ENCODE measurements at regions not wholly inside any gene's neighbourhood (a gene's known extent, or its start where the extent isn't known, plus 50 kb on each side); places are given as distances from the start of the nearest gene placed in this dataset.

GRCh38 chr4:11038926-11039325 lies 354.4 kb upstream of the CLNK start:
- no peaks in the 10 kb centered on the region for H3K27me3 ChIP-seq (ENCODE audit: insufficient read depth, low read length, poor library complexity, severe bottlenecking)
- no peaks in the 10 kb centered on the region for H3K79me2 ChIP-seq (ENCODE audit: insufficient read depth, low read length)
- no peaks in the 10 kb centered on the region for H3K36me3 ChIP-seq (ENCODE audit: insufficient read depth, low read length)
- H4K20me1 ChIP-seq (ENCODE audit: insufficient read depth, low read length, poor library complexity, severe bottlenecking) = no peaks in the 10 kb centered on the region
- no peaks in the 10 kb centered on the region for H3F3A ChIP-seq (ENCODE audit: low read depth)
- no peak overlapping the region for H3K4me2 ChIP-seq (ENCODE audit: low read depth, low read length, poor library complexity, severe bottlenecking)
- TF ChIP-seq EZH2phosphoT487 (IDR thresholded peaks at IDR 0.05; ENCODE audit: borderline replicate concordance) (no peak), CTCF (conservative IDR thresholded peaks at IDR 0.05; ENCODE audit: low read length) (no peak)
- no peak overlapping the region for H3K9ac ChIP-seq (ENCODE audit: low read depth, low read length, poor library complexity, severe bottlenecking)
- H3K4me3 ChIP-seq (ENCODE audit: low read length, poor library complexity, severe bottlenecking) = no peak overlapping the region
- H3K9me2 ChIP-seq (replicated peaks; ENCODE audit: low read depth, low read length) = no peaks in the 10 kb centered on the region
- H3K9me3 ChIP-seq (ENCODE audit: insufficient read depth, low read depth, low read length) = no peaks in the 10 kb centered on the region
- no peak overlapping the region for H2AFZ ChIP-seq (ENCODE audit: low read length)
- H3K4me1 ChIP-seq (ENCODE audit: insufficient read depth, low read length, poor library complexity, severe bottlenecking) = peaks cover 5% of the 10 kb centered on the region

DNA sequence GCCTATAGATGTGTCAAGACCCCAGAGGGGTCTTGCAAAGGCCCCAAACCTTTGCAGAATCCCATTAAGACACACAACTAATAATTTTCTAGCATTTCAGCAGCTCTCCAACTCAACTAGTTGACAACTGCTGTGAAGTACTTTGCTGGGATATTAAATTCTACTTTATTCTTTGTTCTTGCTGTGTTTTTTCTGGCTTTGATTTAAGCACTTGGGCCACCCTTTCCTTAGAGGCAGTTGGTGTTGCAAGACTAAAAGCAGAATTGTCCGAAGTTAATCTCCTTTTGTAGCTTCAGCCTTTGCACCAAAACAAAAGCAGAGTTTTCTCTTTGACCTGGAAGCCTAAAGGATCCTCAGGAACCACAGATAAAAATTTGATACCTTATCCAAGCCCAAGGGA lies 353.1 kb upstream of the CLNK start:
- Histone ChIP-seq H3K79me2 (ENCODE audit: insufficient read depth, low read length) (no peaks in the 10 kb centered on the region), H3F3A (ENCODE audit: low read depth) (no peaks in the 10 kb centered on the region), H3K27me3 (ENCODE audit: insufficient read depth, low read length, poor library complexity, severe bottlenecking) (no peaks in the 10 kb centered on the region), H3K4me2 (ENCODE audit: low read depth, low read length, poor library complexity, severe bottlenecking) (no peak overlapping the region), H4K20me1 (ENCODE audit: insufficient read depth, low read length, poor library complexity, severe bottlenecking) (no peaks in the 10 kb centered on the region), H3K36me3 (ENCODE audit: insufficient read depth, low read length) (no peaks in the 10 kb centered on the region), H3K4me3 (ENCODE audit: low read length, poor library complexity, severe bottlenecking) (no peak overlapping the region), H2AFZ (ENCODE audit: low read length) (no peak overlapping the region), H3K9me2 (replicated peaks; ENCODE audit: low read depth, low read length) (no peaks in the 10 kb centered on the region), H3K9ac (ENCODE audit: low read depth, low read length, poor library complexity, severe bottlenecking) (no peak overlapping the region), H3K9me3 (ENCODE audit: insufficient read depth, low read depth, low read length) (no peaks in the 10 kb centered on the region), H3K4me1 (ENCODE audit: insufficient read depth, low read length, poor library complexity, severe bottlenecking) (peaks cover 5% of the 10 kb centered on the region)
- no peak for TF ChIP-seq EZH2phosphoT487 (IDR thresholded peaks at IDR 0.05; ENCODE audit: borderline replicate concordance)
- TF ChIP-seq CTCF (conservative IDR thresholded peaks at IDR 0.05; ENCODE audit: low read length) = no peak

DNA sequence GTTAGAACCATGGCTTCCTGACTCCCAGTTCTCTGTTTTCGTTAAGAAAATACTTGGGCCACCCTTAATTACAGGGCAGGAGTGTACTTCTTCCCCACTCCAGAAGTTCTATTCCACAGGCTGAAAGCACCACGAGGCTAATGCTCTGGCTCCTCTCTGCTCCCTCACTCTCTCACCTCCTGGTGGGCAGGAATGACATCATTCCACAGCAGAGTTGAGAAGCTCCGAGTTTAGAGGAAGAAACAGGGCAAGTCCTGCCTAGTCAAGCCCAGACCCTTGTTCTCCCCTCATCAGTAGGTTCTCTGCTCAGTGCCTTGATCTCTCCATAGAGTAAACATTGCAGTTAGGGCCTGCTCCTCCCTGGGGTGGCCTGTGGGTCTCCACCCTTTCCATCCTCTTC lies 343.8 kb upstream of the CLNK start:
- TF ChIP-seq CTCF (conservative IDR thresholded peaks at IDR 0.05; ENCODE audit: low read length) = no peak
- no peak for TF ChIP-seq EZH2phosphoT487 (IDR thresholded peaks at IDR 0.05; ENCODE audit: borderline replicate concordance)
- Histone ChIP-seq H3K4me3 (ENCODE audit: low read length, poor library complexity, severe bottlenecking) (no peak overlapping the region), H3K9ac (ENCODE audit: low read depth, low read length, poor library complexity, severe bottlenecking) (no peak overlapping the region), H3K9me2 (replicated peaks; ENCODE audit: low read depth, low read length) (no peaks in the 10 kb centered on the region), H3K4me1 (ENCODE audit: insufficient read depth, low read length, poor library complexity, severe bottlenecking) (no peaks in the 10 kb centered on the region), H3K79me2 (ENCODE audit: insufficient read depth, low read length) (no peaks in the 10 kb centered on the region), H3F3A (ENCODE audit: low read depth) (no peaks in the 10 kb centered on the region), H2AFZ (ENCODE audit: low read length) (no peak overlapping the region), H4K20me1 (ENCODE audit: insufficient read depth, low read length, poor library complexity, severe bottlenecking) (no peaks in the 10 kb centered on the region), H3K27me3 (ENCODE audit: insufficient read depth, low read length, poor library complexity, severe bottlenecking) (no peaks in the 10 kb centered on the region), H3K9me3 (ENCODE audit: insufficient read depth, low read depth, low read length) (no peaks in the 10 kb centered on the region), H3K36me3 (ENCODE audit: insufficient read depth, low read length) (no peaks in the 10 kb centered on the region), H3K4me2 (ENCODE audit: low read depth, low read length, poor library complexity, severe bottlenecking) (no peak overlapping the region)

All from Loucy (cell line).